PC-3 (cell line): ENCODE measurements at regions not wholly inside any gene's neighbourhood (a gene's known extent, or its start where the extent isn't known, plus 50 kb on each side); places are given as distances from the start of the nearest gene placed in this dataset.

ENCODE experiments used
- ATAC-seq: fragments of 200-7000 bp; cut with Tn5 transposase; 2 replicates; pipeline ENCODE4 v1.9.1; 2020; ENCODE audit warnings: mild to moderate bottlenecking, moderate library complexity
- BruUV-seq: library from RNA; stranded (reverse); fragments of 400-500 nt; replicated peaks from 2 replicates; lab custom pipeline; 2021; lab: Mats Ljungman, UMichigan
- CTCF ChIA-PET: fragments of 300-600 bp; sonication (Branson Sonifier 250); formaldehyde crosslinking; loops from one replicate; lab custom pipeline; 2022; ENCODE audit warnings: antibody characterized with exemption; lab: Charles Lee
- POLR2A ChIA-PET: fragments of 300-600 bp; sonication (Branson Sonifier 250); formaldehyde crosslinking; loops from one replicate; lab custom pipeline; 2022; ENCODE audit warnings: antibody characterized with exemption; ENCODE audit not compliant: unreplicated experiment; lab: Charles Lee
- DNase-seq: peaks from one replicate; pipeline ENCODE4 v3.0.0-alpha.2; 2015
- H2AFZ ChIP-seq: fragments of 300-600 bp; sonication (generic); 2 replicates; pipeline ENCODE4 v1.6.0; 2016; ENCODE audit warnings: antibody characterized with exemption, low read length
- H3F3A ChIP-seq: fragments of 300-600 bp; sonication (generic); one replicate; pipeline ENCODE4 v1.6.0; 2017; ENCODE audit warnings: antibody characterized with exemption, low read length, control low read depth, mild to moderate bottlenecking; ENCODE audit not compliant: unreplicated experiment
- H3K27ac ChIP-seq: fragments of 300-600 bp; sonication (generic); 2 replicates; pipeline ENCODE4 v1.5.1; 2016; ENCODE audit warnings: mild to moderate bottlenecking, low read length
- H3K27me3 ChIP-seq: fragments of 300-600 bp; sonication (generic); 2 replicates; pipeline ENCODE4 v1.6.1; 2016; ENCODE audit warnings: low read length, mixed read lengths
- H3K36me3 ChIP-seq: fragments of 300-600 bp; sonication (generic); 2 replicates; pipeline ENCODE4 v1.6.1; 2016; ENCODE audit warnings: low read depth, mixed run types, low read length, mixed read lengths
- H3K4me1 ChIP-seq: fragments of 300-600 bp; sonication (generic); 2 replicates; pipeline ENCODE4 v1.5.1; 2016; ENCODE audit warnings: low read length; ENCODE audit not compliant: insufficient read depth
- H3K4me2 ChIP-seq: fragments of 300-600 bp; sonication (generic); 2 replicates; pipeline ENCODE4 v1.6.0; 2016; ENCODE audit warnings: low read length
- H3K4me3 ChIP-seq: fragments of 300-600 bp; sonication (generic); 2 replicates; pipeline ENCODE4 v1.5.1; 2016; ENCODE audit warnings: mild to moderate bottlenecking, low read length, mixed read lengths
- H3K79me2 ChIP-seq: fragments of 300-600 bp; sonication (generic); 2 replicates; pipeline ENCODE4 v1.6.1; 2017; ENCODE audit warnings: low read length, mixed read lengths
- H3K9ac ChIP-seq: fragments of 300-600 bp; sonication (generic); 2 replicates; pipeline ENCODE4 v1.6.0; 2016; ENCODE audit warnings: mild to moderate bottlenecking, low read length
- H3K9me2 ChIP-seq: fragments of 300-600 bp; sonication (generic); replicated peaks from 2 replicates; pipeline ENCODE4 v1.6.1; 2016; ENCODE audit warnings: mixed run types, low read length, mixed read lengths
- H3K9me3 ChIP-seq: fragments of 300-600 bp; sonication (generic); 2 replicates; pipeline ENCODE4 v1.6.1; 2016; ENCODE audit warnings: low read length, mixed read lengths
- H4K20me1 ChIP-seq: fragments of 300-600 bp; sonication (generic); 2 replicates; pipeline ENCODE4 v1.6.1; 2016; ENCODE audit warnings: low read length, mixed read lengths
- CTCF ChIP-seq: fragments of 300-600 bp; sonication (generic); conservative IDR thresholded peaks from 2 replicates; pipeline ENCODE4 v1.5.1; 2017; ENCODE audit warnings: antibody characterized with exemption, low read depth, mild to moderate bottlenecking, low read length
- EZH2 ChIP-seq: fragments of 300-600 bp; sonication (generic); IDR thresholded peaks from one replicate; pipeline ENCODE4 v1.6.1; 2017; ENCODE audit warnings: antibody characterized with exemption, mild to moderate bottlenecking, low read length; ENCODE audit not compliant: unreplicated experiment
- EZH2phosphoT487 ChIP-seq: fragments of 300-600 bp; sonication (generic); IDR thresholded peaks from 2 replicates; pipeline ENCODE4 v1.6.1; 2018; ENCODE audit warnings: mild to moderate bottlenecking, antibody characterized with exemption, low read length, borderline replicate concordance
- intact Hi-C: fragments of 100-400 bp; cut with micrococcal nuclease; formaldehyde crosslinking; loops from 2 replicates; pipeline ENCODE4 v1.9.0; 2023

- intact Hi-C loops = no loop called here
- no peak overlapping the region for H3K4me3 ChIP-seq
- no peaks in the 10 kb centered on the region for H3F3A ChIP-seq
- no peak for ATAC-seq
- TF ChIP-seq CTCF = no peak
- no peak for TF ChIP-seq EZH2phosphoT487
- TF ChIP-seq EZH2 = no peak
- ChIA-PET POLR2A (no interaction called here), CTCF (interaction anchor here (0.8 kb wide), 1 partner anchor 18 kb away, joined by 3 read pairs; no protein-coding TSS in a partner anchor)
- H2AFZ ChIP-seq = no peak overlapping the region
- no peaks in the 10 kb centered on the region for H3K79me2 ChIP-seq
- no peaks in the 10 kb centered on the region for H3K36me3 ChIP-seq
- no peaks in the 10 kb centered on the region for H3K9me2 ChIP-seq
- no peaks in the 10 kb centered on the region for H3K4me1 ChIP-seq
- H3K9ac ChIP-seq = no peak overlapping the region
- H3K4me2 ChIP-seq = no peak overlapping the region
- DNase-seq = no peak
- H3K27me3 ChIP-seq = peaks cover 24% of the 10 kb centered on the region; the same call in 1 of the 2 replicates
- H4K20me1 ChIP-seq = no peaks in the 10 kb centered on the region
- H3K9me3 ChIP-seq = no peaks in the 10 kb centered on the region
- H3K27ac ChIP-seq = no peak overlapping the region
- BruUV-seq = no TSS peak
Measured at GRCh38 chr1:199811163-199811562, 216.3 kb upstream of the NR5A2 start.

- CTCF ChIA-PET = no interaction called here
- BruUV-seq = no TSS peak
- POLR2A ChIA-PET = interaction anchor here (0.7 kb wide), 2 partner anchors 14 to 24 kb away, joined by 4 to 6 read pairs; no protein-coding TSS in a partner anchor
Measured at GRCh38 chr1:199813198-199813597, 214.3 kb upstream of the NR5A2 start.

More at GRCh38 chr1:199813198-199813597, 214.3 kb upstream of the NR5A2 start:
- Histone ChIP-seq H3K9ac (no peak overlapping the region), H2AFZ (no peak overlapping the region), H3F3A (no peaks in the 10 kb centered on the region), H3K27me3 (peaks cover 44% of the 10 kb centered on the region), H3K9me3 (no peaks in the 10 kb centered on the region), H3K9me2 (no peaks in the 10 kb centered on the region), H3K79me2 (no peaks in the 10 kb centered on the region), H3K4me2 (no peak overlapping the region), H3K4me3 (no peak overlapping the region), H3K27ac (no peak overlapping the region), H3K4me1 (no peaks in the 10 kb centered on the region), H4K20me1 (no peaks in the 10 kb centered on the region), H3K36me3 (no peaks in the 10 kb centered on the region)
- intact Hi-C loops = no loop called here
- ATAC-seq = no peak
- no peak for DNase-seq
- TF ChIP-seq EZH2 (no peak), EZH2phosphoT487 (no peak), CTCF (no peak)
